HG03439 (cell line): ENCODE measurements at regions not wholly inside any gene's neighbourhood (a gene's known extent, or its start where the extent isn't known, plus 50 kb on each side); places are given as distances from the start of the nearest gene placed in this dataset.

Experiments
- ATAC-seq: cut with Tn5 transposase; IDR thresholded peaks from one replicate; pipeline ENCODE4 v1.9.1; 2021; ENCODE audit warnings: mild to moderate bottlenecking, moderate library complexity; ENCODE audit not compliant: unreplicated experiment

GRCh38 chr9:105860516-105860915, 166.2 kb downstream of the TMEM38B start:
- no peak for ATAC-seq

GRCh38 chr9:105861972-105862371, 167.6 kb downstream of the TMEM38B start:
- ATAC-seq = no peak

GRCh38 chr9:105864248-105864898, 170.0 kb downstream of the TMEM38B start:
- ATAC-seq = no peak

- ATAC-seq = no peak
Measured at GRCh38 chr9:105865285-105865684, 170.9 kb downstream of the TMEM38B start.

GRCh38 chr9:105871540-105871939, 177.2 kb downstream of the TMEM38B start:
- no peak for ATAC-seq

GRCh38 chr9:105873801-105874200, 179.5 kb downstream of the TMEM38B start:
- no peak for ATAC-seq

GRCh38 chr9:105877721-105878120, 183.4 kb downstream of the TMEM38B start:
- no peak for ATAC-seq

- ATAC-seq = no peak
Measured at GRCh38 chr9:105879181-105879580, 184.8 kb downstream of the TMEM38B start.

GRCh38 chr9:105880517-105880916, 186.2 kb downstream of the TMEM38B start:
- no peak for ATAC-seq

GRCh38 chr9:105881021-105881420, 186.7 kb downstream of the TMEM38B start:
- ATAC-seq = no peak

- ATAC-seq = peak; percentile 74
Measured at GRCh38 chr9:105881654-105882349, 187.5 kb downstream of the TMEM38B start.

GRCh38 chr9:105883847-105884246, 189.5 kb downstream of the TMEM38B start:
- peak; percentile 86 for ATAC-seq

- no peak for ATAC-seq
Measured at GRCh38 chr9:105884416-105884815, 190.1 kb downstream of the TMEM38B start.

GRCh38 chr9:105886136-105886535, 191.8 kb downstream of the TMEM38B start:
- ATAC-seq = no peak

- no peak for ATAC-seq
Measured at GRCh38 chr9:105887679-105888078, 193.3 kb downstream of the TMEM38B start.

- ATAC-seq = no peak
Measured at GRCh38 chr9:105890046-105890822, 195.9 kb downstream of the TMEM38B start.

- ATAC-seq = no peak
Measured at GRCh38 chr9:105900123-105900522, 205.8 kb downstream of the TMEM38B start.

GRCh38 chr9:105901514-105902109, 207.3 kb downstream of the TMEM38B start:
- no peak for ATAC-seq

GRCh38 chr9:105908069-105908468, 213.7 kb downstream of the TMEM38B start:
- ATAC-seq = no peak

GRCh38 chr9:105911104-105911911, 217.0 kb downstream of the TMEM38B start:
- no peak for ATAC-seq
